SK-N-SH (cell line): ENCODE measurements at regions not wholly inside any gene's neighbourhood (a gene's known extent, or its start where the extent isn't known, plus 50 kb on each side); places are given as distances from the start of the nearest gene placed in this dataset.

Source experiments
- CTCF ChIA-PET: fragments of 300-600, 350-600 bp; formaldehyde crosslinking; extraction: SDS; loops from one replicate; lab custom pipeline; 2021; lab: Yijun Ruan, JAX
- POLR2A ChIA-PET: fragments of 350-600 bp; sonication (Branson Sonifier 250); formaldehyde crosslinking; extraction: SDS; loops from one replicate; lab custom pipeline; 2020; ENCODE audit warnings: antibody characterized with exemption, inconsistent platforms; lab: Yijun Ruan, JAX
- DNase-seq: peaks from one replicate; pipeline ENCODE4 v3.0.0; 2012
- H2AFZ ChIP-seq: fragments of 200-600 bp; sonication (generic); 2 replicates; pipeline ENCODE4 v1.8.1; 2016; ENCODE audit warnings: antibody characterized with exemption, mild to moderate bottlenecking, low read depth
- H3F3A ChIP-seq: fragments of 200-600 bp; sonication (generic); replicated peaks from 2 replicates; pipeline ENCODE3; 2016; ENCODE audit warnings: antibody characterized with exemption, mild to moderate bottlenecking; ENCODE audit not compliant: insufficient read depth
- H3K27ac ChIP-seq, 2 experiments: fragments of 200-500 bp in 1 of 2; fragments of 200-600 bp in 1 of 2; sonication (Bioruptor generic) in 1 of 2; sonication (generic), shearing (Covaris generic) in 1 of 2; 2 replicates each; pipeline versions ENCODE4 v1.5.1 to v1.6.1; 2014 to 2016; ENCODE audit warnings: low read depth in 2 of 2, inconsistent platforms in 1 of 2, low read length in 1 of 2, mild to moderate bottlenecking in 1 of 2, mixed read lengths in 1 of 2
- H3K27me3 ChIP-seq: fragments of 200-600 bp; sonication (generic), shearing (Covaris generic); 2 replicates; pipeline ENCODE4 v1.6.1; 2016; ENCODE audit warnings: mixed run types; ENCODE audit not compliant: insufficient read depth
- H3K36me3 ChIP-seq, 2 experiments: fragments of 200-500 bp in 1 of 2; fragments of 200-600 bp in 1 of 2; sonication (Bioruptor generic) in 1 of 2; sonication (generic) in 1 of 2; replicated peaks in 1 of 2; 2 replicates each; pipeline versions ENCODE3 to v1.5.1; 2014 to 2016; ENCODE audit warnings: low read length in 1 of 2, mild to moderate bottlenecking in 1 of 2; ENCODE audit not compliant: insufficient read depth in 2 of 2, control insufficient read depth in 1 of 2
- H3K4me1 ChIP-seq, 2 experiments: fragments of 200-500 bp in 1 of 2; fragments of 200-600 bp in 1 of 2; sonication (Bioruptor generic) in 1 of 2; sonication (generic), shearing (Covaris generic) in 1 of 2; 2 replicates each; pipeline versions ENCODE4 v1.5.1 to v1.6.1; 2014 to 2016; ENCODE audit warnings: low read depth in 1 of 2, low read length in 1 of 2, mixed run types in 1 of 2; ENCODE audit not compliant: insufficient read depth in 2 of 2, control insufficient read depth in 1 of 2
- H3K4me2 ChIP-seq: fragments of 200-600 bp; sonication (generic), shearing (Covaris generic); 2 replicates; pipeline ENCODE4 v1.6.1; 2017; ENCODE audit warnings: mixed run types
- H3K4me3 ChIP-seq, 2 experiments: fragments of 200-500 bp in 1 of 2; fragments of 200-600 bp in 1 of 2; sonication (Bioruptor generic) in 1 of 2; sonication (generic), shearing (Covaris generic) in 1 of 2; 2 replicates each; pipeline versions ENCODE4 v1.5.1 to v1.8.1; 2014 to 2016; ENCODE audit warnings: low read depth in 2 of 2, inconsistent platforms in 1 of 2, low read length in 1 of 2, mild to moderate bottlenecking in 1 of 2, mixed read lengths in 1 of 2, moderate library complexity in 1 of 2
- H3K79me2 ChIP-seq: fragments of 200-600 bp; sonication (generic); 2 replicates; pipeline ENCODE4 v1.8.1; 2017; ENCODE audit warnings: mild to moderate bottlenecking; ENCODE audit not compliant: insufficient read depth
- H3K9ac ChIP-seq: fragments of 200-600 bp; sonication (generic); 2 replicates; pipeline ENCODE4 v1.6.1; 2017; ENCODE audit warnings: mixed run types
- H3K9me2 ChIP-seq: fragments of 200-600 bp; sonication (generic); 2 replicates; pipeline ENCODE4 v1.6.1; 2017; ENCODE audit warnings: mixed run types
- H3K9me3 ChIP-seq: fragments of 200-600 bp; sonication (generic); 2 replicates; pipeline ENCODE4 v1.6.1; 2017; ENCODE audit warnings: mixed run types, mild to moderate bottlenecking, moderate library complexity
- H4K20me1 ChIP-seq: fragments of 200-600 bp; sonication (generic); 2 replicates; pipeline ENCODE4 v1.6.1; 2017; ENCODE audit warnings: mild to moderate bottlenecking, mixed run types; ENCODE audit not compliant: insufficient read depth
- CHD2 ChIP-seq: fragments of 150-350 bp; IDR thresholded peaks from 2 replicates; pipeline ENCODE4 v1.6.1; 2018; ENCODE audit warnings: low read length; ENCODE audit not compliant: partially characterized antibody
- CTCF ChIP-seq: fragments of 200-600 bp; sonication (generic); IDR thresholded peaks from 2 replicates; pipeline ENCODE4 v1.6.1; 2017; ENCODE audit warnings: antibody characterized with exemption, mild to moderate bottlenecking, moderate library complexity
- EZH2phosphoT487 ChIP-seq: fragments of 200-600 bp; sonication (generic); IDR thresholded peaks from 2 replicates; pipeline ENCODE4 v1.6.1; 2017; ENCODE audit warnings: low read depth, mixed run types, mild to moderate bottlenecking, antibody characterized with exemption, moderate library complexity, borderline replicate concordance
- FOXM1 ChIP-seq: IDR thresholded peaks from 2 replicates; pipeline ENCODE4 v1.4.0; 2012; ENCODE audit warnings: low read depth, mild to moderate bottlenecking
- JUND ChIP-seq: IDR thresholded peaks from 2 replicates; pipeline ENCODE4 v1.4.0; 2012
- MEF2A ChIP-seq: IDR thresholded peaks from 2 replicates; pipeline ENCODE4 v1.4.0; 2012; ENCODE audit warnings: low read depth, borderline replicate concordance
- POLR2AphosphoS5 ChIP-seq: IDR thresholded peaks from 2 replicates; pipeline ENCODE4 v1.6.1; 2012; ENCODE audit warnings: low read depth, low read length
- RCOR1 ChIP-seq: fragments of 150-350 bp; IDR thresholded peaks from 2 replicates; pipeline ENCODE4 v1.6.1; 2017; ENCODE audit warnings: antibody characterized with exemption, low read length
- RXRA ChIP-seq: IDR thresholded peaks from 2 replicates; pipeline ENCODE4 v1.4.0; 2012; ENCODE audit warnings: low read depth, mild to moderate bottlenecking, borderline replicate concordance
- SIN3A ChIP-seq: IDR thresholded peaks from 2 replicates; pipeline ENCODE4 v1.6.1; 2012; ENCODE audit warnings: low read depth, mild to moderate bottlenecking, low read length, moderate library complexity, borderline replicate concordance
- TAF1 ChIP-seq: IDR thresholded peaks from 2 replicates; pipeline ENCODE4 v1.6.1; 2012; ENCODE audit warnings: low read depth, mild to moderate bottlenecking, low read length, moderate library complexity, borderline replicate concordance
- WGBS: methylation state at CpG from one replicate; pipeline ENCODE4 v1.1.6; 2017; ENCODE audit warnings: low lambda C conversion rate; 5-methylcytosine and 5-hydroxymethylcytosine counted together
- TF ChIP-seq, protein P1 (sequence below): IDR thresholded peaks from 2 replicates; pipeline ENCODE4 v1.6.1; 2012; ENCODE audit warnings: mild to moderate bottlenecking, low read depth, low read length, moderate library complexity

- no peak overlapping the region for H3K4me2 ChIP-seq
- no peaks in the 10 kb centered on the region for H3F3A ChIP-seq
- no peaks in the 10 kb centered on the region for H3K9me3 ChIP-seq
- DNase-seq: no peak
- no peaks in the 10 kb centered on the region; the same call in 1 of the 2 replicates for H3K27me3 ChIP-seq
- no peaks in the 10 kb centered on the region for H3K79me2 ChIP-seq
- ChIA-PET CTCF (no interaction called here), POLR2A (no interaction called here)
- no peak overlapping the region for H3K9ac ChIP-seq
- 50% methylated on average over 2 of the region's 2 CpGs for WGBS
- H3K9me2 ChIP-seq: no peaks in the 10 kb centered on the region
- H3K4me1 ChIP-seq: no peaks in the 10 kb centered on the region
- H2AFZ ChIP-seq: no peak overlapping the region
- no peaks in the 10 kb centered on the region for H4K20me1 ChIP-seq
- TF ChIP-seq CHD2 (no peak), MEF2A (no peak), SIN3A (no peak), TAF1 (no peak), POLR2AphosphoS5 (no peak), EZH2phosphoT487 (no peak), RCOR1 (no peak), FOXM1 (no peak), RXRA (no peak), CTCF (no peak), JUND (no peak)
- TF ChIP-seq, protein P1, sequence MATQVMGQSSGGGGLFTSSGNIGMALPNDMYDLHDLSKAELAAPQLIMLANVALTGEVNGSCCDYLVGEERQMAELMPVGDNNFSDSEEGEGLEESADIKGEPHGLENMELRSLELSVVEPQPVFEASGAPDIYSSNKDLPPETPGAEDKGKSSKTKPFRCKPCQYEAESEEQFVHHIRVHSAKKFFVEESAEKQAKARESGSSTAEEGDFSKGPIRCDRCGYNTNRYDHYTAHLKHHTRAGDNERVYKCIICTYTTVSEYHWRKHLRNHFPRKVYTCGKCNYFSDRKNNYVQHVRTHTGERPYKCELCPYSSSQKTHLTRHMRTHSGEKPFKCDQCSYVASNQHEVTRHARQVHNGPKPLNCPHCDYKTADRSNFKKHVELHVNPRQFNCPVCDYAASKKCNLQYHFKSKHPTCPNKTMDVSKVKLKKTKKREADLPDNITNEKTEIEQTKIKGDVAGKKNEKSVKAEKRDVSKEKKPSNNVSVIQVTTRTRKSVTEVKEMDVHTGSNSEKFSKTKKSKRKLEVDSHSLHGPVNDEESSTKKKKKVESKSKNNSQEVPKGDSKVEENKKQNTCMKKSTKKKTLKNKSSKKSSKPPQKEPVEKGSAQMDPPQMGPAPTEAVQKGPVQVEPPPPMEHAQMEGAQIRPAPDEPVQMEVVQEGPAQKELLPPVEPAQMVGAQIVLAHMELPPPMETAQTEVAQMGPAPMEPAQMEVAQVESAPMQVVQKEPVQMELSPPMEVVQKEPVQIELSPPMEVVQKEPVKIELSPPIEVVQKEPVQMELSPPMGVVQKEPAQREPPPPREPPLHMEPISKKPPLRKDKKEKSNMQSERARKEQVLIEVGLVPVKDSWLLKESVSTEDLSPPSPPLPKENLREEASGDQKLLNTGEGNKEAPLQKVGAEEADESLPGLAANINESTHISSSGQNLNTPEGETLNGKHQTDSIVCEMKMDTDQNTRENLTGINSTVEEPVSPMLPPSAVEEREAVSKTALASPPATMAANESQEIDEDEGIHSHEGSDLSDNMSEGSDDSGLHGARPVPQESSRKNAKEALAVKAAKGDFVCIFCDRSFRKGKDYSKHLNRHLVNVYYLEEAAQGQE: no peak
- H3K27ac ChIP-seq: no peak overlapping the region
- no peaks in the 10 kb centered on the region for H3K36me3 ChIP-seq
- no peak overlapping the region for H3K4me3 ChIP-seq
Observed at GRCh38 chr5:108561416-108562204, 179.7 kb upstream of the FBXL17 start.
